GM23338 (cell line): ENCODE measurements at regions not wholly inside any gene's neighbourhood (a gene's known extent, or its start where the extent isn't known, plus 50 kb on each side); places are given as distances from the start of the nearest gene placed in this dataset.

Experiments used
- ATAC-seq: fragments of 200-7000 bp; cut with Tn5 transposase; 3 replicates; pipeline ENCODE4 v1.9.1; 2020
- DNase-seq: peaks from one replicate; pipeline ENCODE4 v3.0.0-alpha.2; 2015; ENCODE audit warnings: low spot score
- H2AFZ ChIP-seq: fragments of 200-600 bp; sonication (generic); 2 replicates; pipeline ENCODE4 v1.8.0; 2016; ENCODE audit warnings: antibody characterized with exemption, mild to moderate bottlenecking, moderate library complexity
- H3F3A ChIP-seq: fragments of 200-600 bp; sonication (generic); replicated peaks from 2 replicates; pipeline ENCODE4 v1.8.0; 2017; ENCODE audit warnings: antibody characterized with exemption, mixed run types, low read depth
- H3K27ac ChIP-seq: fragments of 200-600 bp; sonication (generic); 2 replicates; pipeline ENCODE4 v1.6.1; 2016; ENCODE audit warnings: low read depth
- H3K27me3 ChIP-seq: fragments of 200-600 bp; sonication (generic); 2 replicates; pipeline ENCODE4 v1.8.0; 2016; ENCODE audit warnings: mild to moderate bottlenecking, mixed run types, moderate library complexity; ENCODE audit not compliant: insufficient read depth
- H3K36me3 ChIP-seq: fragments of 200-600 bp; sonication (generic); 2 replicates; pipeline ENCODE4 v1.8.0; 2016; ENCODE audit warnings: mild to moderate bottlenecking; ENCODE audit not compliant: insufficient read depth
- H3K4me1 ChIP-seq: fragments of 200-600 bp; sonication (generic); 2 replicates; pipeline ENCODE4 v1.8.0; 2016; ENCODE audit warnings: mild to moderate bottlenecking, moderate library complexity; ENCODE audit not compliant: insufficient read depth
- H3K4me2 ChIP-seq: fragments of 200-600 bp; sonication (generic); 2 replicates; pipeline ENCODE4 v1.7.1; 2017; ENCODE audit warnings: mixed run types
- H3K4me3 ChIP-seq: fragments of 200-600 bp; sonication (generic); 2 replicates; pipeline ENCODE4 v1.6.1; 2016; ENCODE audit warnings: mixed run types
- H3K79me2 ChIP-seq: fragments of 200-600 bp; sonication (generic); replicated peaks from 2 replicates; pipeline ENCODE4 v1.8.0; 2017; ENCODE audit warnings: mild to moderate bottlenecking; ENCODE audit not compliant: insufficient read depth
- H3K9me2 ChIP-seq: fragments of 200-600 bp; sonication (generic); 2 replicates; pipeline ENCODE4 v1.8.0; 2017; ENCODE audit not compliant: insufficient read depth
- H4K20me1 ChIP-seq: fragments of 200-600 bp; sonication (generic); replicated peaks from 2 replicates; pipeline ENCODE4 v1.8.0; 2017; ENCODE audit warnings: mild to moderate bottlenecking; ENCODE audit not compliant: insufficient read depth
- H3K27ac Mint-ChIP-seq: 2 replicates; pipeline ENCODE4 v1.8.0; 2020; ENCODE audit warnings: inconsistent platforms, mild to moderate bottlenecking, moderate library complexity, mixed read lengths
- H3K27me3 Mint-ChIP-seq: 3 replicates; pipeline ENCODE4 v1.8.0; 2022; ENCODE audit warnings: low read depth, mild to moderate bottlenecking, moderate library complexity, mixed read lengths, inconsistent platforms; ENCODE audit not compliant: insufficient read depth, poor library complexity
- H3K36me3 Mint-ChIP-seq: 3 replicates; pipeline ENCODE4 v1.8.0; 2021; ENCODE audit warnings: low read depth, mild to moderate bottlenecking, inconsistent platforms, moderate library complexity, mixed read lengths
- H3K4me1 Mint-ChIP-seq: 3 replicates; pipeline ENCODE4 v1.8.0; 2020; ENCODE audit warnings: mild to moderate bottlenecking, inconsistent platforms, mixed read lengths
- H3K4me3 Mint-ChIP-seq: 3 replicates; pipeline ENCODE4 v1.8.0; 2021; ENCODE audit warnings: moderate library complexity, mild to moderate bottlenecking, inconsistent platforms, mixed read lengths
- H3K9me3 Mint-ChIP-seq: 3 replicates; pipeline ENCODE4 v1.8.0; 2020; ENCODE audit warnings: moderate library complexity, mild to moderate bottlenecking, inconsistent platforms, mixed read lengths
- CREB1 ChIP-seq: fragments of 250-450 bp; sonication (Bioruptor Pico); IDR thresholded peaks from 2 replicates; pipeline ENCODE4 v1.5.0; 2020; ENCODE audit warnings: low read depth, mild to moderate bottlenecking, moderate library complexity
- CTCF ChIP-seq, 2 experiments: fragments of 200-600 bp in 1 of 2; sonication (generic) in 1 of 2; conservative IDR thresholded peaks; 2 replicates each; pipeline versions ENCODE4 v1.5.1 to v1.6.1; 2016 to 2017; ENCODE audit warnings: antibody characterized with exemption in 2 of 2, low read depth in 2 of 2, mild to moderate bottlenecking in 2 of 2, moderate library complexity in 1 of 2
- EZH2 ChIP-seq: fragments of 200-600 bp; sonication (generic); IDR thresholded peaks from one replicate; pipeline ENCODE4 v1.8.0; 2017; ENCODE audit warnings: antibody characterized with exemption, mild to moderate bottlenecking, low read depth; ENCODE audit not compliant: unreplicated experiment
- EZH2phosphoT487 ChIP-seq: fragments of 200-600 bp; sonication (generic); IDR thresholded peaks from one replicate; pipeline ENCODE4 v1.8.1; 2018; ENCODE audit warnings: antibody characterized with exemption; ENCODE audit not compliant: unreplicated experiment
- NANOG ChIP-seq: IDR thresholded peaks from 2 replicates; pipeline ENCODE4 v1.6.1; 2016; ENCODE audit warnings: antibody characterized with exemption, borderline replicate concordance
- POLR2AphosphoS5 ChIP-seq: IDR thresholded peaks from 2 replicates; pipeline ENCODE4 v1.6.1; 2016; ENCODE audit warnings: antibody characterized with exemption, low read depth
- REST ChIP-seq: IDR thresholded peaks from one replicate; pipeline ENCODE4 v1.6.1; 2018; ENCODE audit warnings: antibody characterized with exemption; ENCODE audit not compliant: unreplicated experiment
- ZNF114 ChIP-seq: fragments of 250-450 bp; sonication (Bioruptor Pico); IDR thresholded peaks from 2 replicates; pipeline ENCODE4 v1.5.0; 2020; ENCODE audit warnings: mild to moderate bottlenecking, moderate library complexity
- ZNF331 ChIP-seq: fragments of 250-450 bp; sonication (Bioruptor Pico); IDR thresholded peaks from 2 replicates; pipeline ENCODE4 v1.5.0; 2020; ENCODE audit warnings: low read depth, mild to moderate bottlenecking, moderate library complexity
- ZNF462 ChIP-seq: fragments of 250-450 bp; sonication (Bioruptor Pico); IDR thresholded peaks from 2 replicates; pipeline ENCODE4 v1.5.0; 2020; ENCODE audit warnings: mild to moderate bottlenecking, moderate library complexity

GRCh38 chr3:124671106-124671505 is 59.1 kb upstream of the UMPS start (continued):
- TF ChIP-seq CTCF (conservative IDR thresholded peaks at IDR 0.05; ENCODE audit: low read depth in 2 of 2) (no peak), POLR2AphosphoS5 (no peak), REST (no peak), EZH2 (no peak), CREB1 (no peak)

GRCh38 chr3:124674336-124674735 is 55.9 kb upstream of the UMPS start:
- ATAC-seq = no peak
- no peaks in the 10 kb centered on the region for H4K20me1 ChIP-seq
- H3K27me3 ChIP-seq = no peaks in the 10 kb centered on the region
- H3K4me3 Mint-ChIP-seq = no peak overlapping the region
- H3K27me3 Mint-ChIP-seq = no peaks in the 10 kb centered on the region
- no peaks in the 10 kb centered on the region for H3F3A ChIP-seq
- no peaks in the 10 kb centered on the region for H3K9me2 ChIP-seq
- H3K27ac Mint-ChIP-seq = no peak overlapping the region
- no peaks in the 10 kb centered on the region for H3K9me3 Mint-ChIP-seq
- no peaks in the 10 kb centered on the region for H3K36me3 ChIP-seq
- H2AFZ ChIP-seq = no peak overlapping the region
- H3K36me3 Mint-ChIP-seq = no peaks in the 10 kb centered on the region
- no peaks in the 10 kb centered on the region for H3K79me2 ChIP-seq
- H3K27ac ChIP-seq = no peak overlapping the region
- H3K4me1 Mint-ChIP-seq = no peaks in the 10 kb centered on the region
- H3K4me1 ChIP-seq = no peaks in the 10 kb centered on the region
- H3K4me2 ChIP-seq = no peak overlapping the region
- DNase-seq = no peak
- no peak overlapping the region for H3K4me3 ChIP-seq
- no peak for TF ChIP-seq EZH2phosphoT487
- TF ChIP-seq EZH2 = no peak
- no peak for TF ChIP-seq POLR2AphosphoS5
- no peak for TF ChIP-seq REST
- TF ChIP-seq NANOG = no peak
- no peak for TF ChIP-seq ZNF331 (CRISPR knock-in tag)
- no peak for TF ChIP-seq ZNF462
- no peak for TF ChIP-seq CREB1
- TF ChIP-seq ZNF114 = no peak
